Thoracic aorta (tissue), 2 donors: ENCODE measurements at regions not wholly inside any gene's neighbourhood (a gene's known extent, or its start where the extent isn't known, plus 50 kb on each side); places are given as distances from the start of the nearest gene placed in this dataset.
"Not testable (repeated sequence)": the region's sequence is repeated elsewhere in the genome, so short reads cannot be mapped to it uniquely, and the experiment has no call there.

Experiments
- ATAC-seq: fragments of 150-250 bp; one replicate; pipeline ENCODE4 v1.8.0; 2017; ENCODE audit warnings: low read depth; ENCODE audit not compliant: insufficient number of reproducible peaks, low FRiP score
- DNase-seq: peaks from one replicate; pipeline ENCODE4 v3.0.0-alpha.2; 2020; ENCODE audit warnings: low spot score
- H3K27ac ChIP-seq, 2 donors: fragments of 200-600 bp; sonication (generic); 1 replicate in 1 of 2; 2 replicates in 1 of 2; pipeline ENCODE4 v1.5.1; 2016; ENCODE audit warnings: mild to moderate bottlenecking in 2 of 2, moderate library complexity in 2 of 2
- H3K27me3 ChIP-seq: fragments of 200-600 bp; sonication (generic); replicated peaks from 2 replicates; pipeline ENCODE4 v1.6.0; 2016; ENCODE audit warnings: mild to moderate bottlenecking; ENCODE audit not compliant: insufficient read depth
- H3K36me3 ChIP-seq: fragments of 200-600 bp; sonication (generic); one replicate; pipeline ENCODE4 v1.5.1; 2016
- H3K4me1 ChIP-seq, 2 donors: fragments of 200-600 bp; sonication (generic); 1 replicate in 1 of 2; 2 replicates in 1 of 2; pipeline versions ENCODE4 v1.5.1 to v1.6.0; 2016; ENCODE audit warnings: low read depth in 2 of 2, mild to moderate bottlenecking in 1 of 2; ENCODE audit not compliant: control insufficient read depth in 1 of 2
- H3K4me3 ChIP-seq: fragments of 200-600 bp; sonication (generic); 2 replicates; pipeline ENCODE4 v1.5.1; 2016; ENCODE audit warnings: mild to moderate bottlenecking
- H3K9me3 ChIP-seq: fragments of 200-600 bp; sonication (generic); 2 replicates; pipeline ENCODE4 v1.5.1; 2016
- TF ChIP-seq, protein P1 (sequence below): fragments of 200-600 bp; sonication (generic); IDR thresholded peaks from one replicate; pipeline ENCODE4 v1.5.1; 2019; ENCODE audit warnings: antibody characterized with exemption

DNA sequence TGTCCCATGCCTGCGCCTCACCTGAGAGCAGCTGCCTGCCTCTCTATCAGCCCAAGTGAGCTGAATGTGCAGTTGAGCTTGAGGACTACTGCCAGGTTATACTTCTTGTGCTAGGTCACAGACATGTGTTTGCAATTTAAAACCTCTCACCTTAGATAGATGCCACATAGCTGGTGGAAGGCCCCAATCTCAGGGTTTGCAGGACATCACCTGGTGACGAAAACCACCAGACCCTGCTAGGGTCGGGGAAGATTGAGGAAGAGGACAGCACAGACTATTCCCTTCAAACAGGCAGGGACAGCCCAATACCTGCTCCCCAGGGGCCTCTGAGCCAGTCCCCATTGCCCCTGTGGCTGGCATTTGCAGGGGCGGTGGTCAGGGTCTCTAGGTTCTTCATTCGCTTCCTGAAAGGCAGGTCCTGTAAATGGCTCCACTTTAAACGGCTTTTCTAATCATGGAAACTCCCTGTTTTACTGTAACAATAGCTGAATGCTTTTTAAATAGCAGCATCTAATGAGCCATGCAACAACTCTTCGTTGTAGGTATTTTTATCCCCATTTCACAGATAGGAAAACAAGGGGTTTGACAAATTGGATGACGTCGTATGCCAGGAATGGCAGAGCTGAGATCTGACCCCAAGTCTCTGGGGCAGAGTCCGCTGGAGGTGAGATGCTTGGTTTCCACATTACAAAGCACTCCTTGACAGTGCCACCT is 80.1 kb downstream of the EMX2 start:
- TF ChIP-seq, protein P1, sequence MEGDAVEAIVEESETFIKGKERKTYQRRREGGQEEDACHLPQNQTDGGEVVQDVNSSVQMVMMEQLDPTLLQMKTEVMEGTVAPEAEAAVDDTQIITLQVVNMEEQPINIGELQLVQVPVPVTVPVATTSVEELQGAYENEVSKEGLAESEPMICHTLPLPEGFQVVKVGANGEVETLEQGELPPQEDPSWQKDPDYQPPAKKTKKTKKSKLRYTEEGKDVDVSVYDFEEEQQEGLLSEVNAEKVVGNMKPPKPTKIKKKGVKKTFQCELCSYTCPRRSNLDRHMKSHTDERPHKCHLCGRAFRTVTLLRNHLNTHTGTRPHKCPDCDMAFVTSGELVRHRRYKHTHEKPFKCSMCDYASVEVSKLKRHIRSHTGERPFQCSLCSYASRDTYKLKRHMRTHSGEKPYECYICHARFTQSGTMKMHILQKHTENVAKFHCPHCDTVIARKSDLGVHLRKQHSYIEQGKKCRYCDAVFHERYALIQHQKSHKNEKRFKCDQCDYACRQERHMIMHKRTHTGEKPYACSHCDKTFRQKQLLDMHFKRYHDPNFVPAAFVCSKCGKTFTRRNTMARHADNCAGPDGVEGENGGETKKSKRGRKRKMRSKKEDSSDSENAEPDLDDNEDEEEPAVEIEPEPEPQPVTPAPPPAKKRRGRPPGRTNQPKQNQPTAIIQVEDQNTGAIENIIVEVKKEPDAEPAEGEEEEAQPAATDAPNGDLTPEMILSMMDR = no peak
- DNase-seq = no peak

DNA sequence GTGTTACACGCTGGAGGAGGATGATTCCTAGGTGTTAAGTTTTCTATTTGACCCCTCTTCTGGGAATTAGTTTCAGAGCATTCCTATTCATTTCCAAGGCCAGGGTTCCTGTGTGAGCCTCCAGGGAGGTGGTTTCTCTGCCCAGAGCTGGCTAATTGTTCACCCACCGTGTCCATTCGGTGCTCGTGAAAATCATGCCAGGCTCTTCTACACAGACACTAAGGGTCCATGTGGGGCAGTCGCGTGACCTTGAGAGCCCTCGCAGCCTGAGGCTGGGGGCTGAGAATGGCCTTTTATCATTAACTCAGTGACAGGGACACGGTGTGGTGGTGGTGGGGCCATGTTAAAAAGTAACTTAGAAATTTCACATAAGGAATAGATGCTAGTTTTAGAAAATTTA is 83.7 kb downstream of the EMX2 start:
- Histone ChIP-seq H3K9me3 (no peaks in the 10 kb centered on the region), H3K4me1 (no peaks in the 10 kb centered on the region), H3K36me3 (no peaks in the 10 kb centered on the region), H3K27me3 (no peaks in the 10 kb centered on the region), H3K4me3 (no peak overlapping the region), H3K27ac (no peak overlapping the region)
- DNase-seq (no peak), ATAC-seq (no peak)
- TF ChIP-seq, protein P1 = no peak

More for the DNA sequence above, 80.1 kb downstream of the EMX2 start:
- H3K27me3 ChIP-seq = no peaks in the 10 kb centered on the region
- ATAC-seq = no peak
- no peak overlapping the region for H3K27ac ChIP-seq
- no peaks in the 10 kb centered on the region for H3K9me3 ChIP-seq
- no peaks in the 10 kb centered on the region for H3K4me1 ChIP-seq
- no peaks in the 10 kb centered on the region for H3K36me3 ChIP-seq
- no peak overlapping the region for H3K4me3 ChIP-seq

DNA sequence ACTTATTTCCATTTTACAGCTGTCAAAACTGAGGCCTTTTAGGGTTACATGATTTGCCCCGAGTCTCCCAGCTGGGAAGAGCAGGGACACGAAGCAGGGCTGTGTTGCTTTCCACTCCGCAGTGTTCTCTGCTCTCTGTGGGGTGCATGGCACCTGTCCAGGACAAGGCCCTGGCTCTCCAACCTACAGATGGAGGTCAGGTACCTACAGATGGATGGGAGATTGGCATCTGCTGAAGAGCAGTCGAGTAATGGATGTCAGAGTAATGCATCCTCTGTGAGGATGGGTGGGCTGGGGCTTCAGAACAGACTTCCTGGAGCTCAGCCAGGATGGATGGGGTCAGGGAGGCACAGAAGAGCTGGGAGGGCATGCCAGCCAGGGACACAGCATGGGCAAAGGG is 85.0 kb downstream of the EMX2 start:
- ATAC-seq (no peak), DNase-seq (no peak)
- H3K27me3 ChIP-seq = no peaks in the 10 kb centered on the region
- H3K9me3 ChIP-seq = no peaks in the 10 kb centered on the region
- H3K36me3 ChIP-seq = no peaks in the 10 kb centered on the region
- TF ChIP-seq, protein P1 = no peak
- H3K27ac ChIP-seq = no peak overlapping the region
- H3K4me1 ChIP-seq = no peaks in the 10 kb centered on the region
- no peak overlapping the region for H3K4me3 ChIP-seq

DNA sequence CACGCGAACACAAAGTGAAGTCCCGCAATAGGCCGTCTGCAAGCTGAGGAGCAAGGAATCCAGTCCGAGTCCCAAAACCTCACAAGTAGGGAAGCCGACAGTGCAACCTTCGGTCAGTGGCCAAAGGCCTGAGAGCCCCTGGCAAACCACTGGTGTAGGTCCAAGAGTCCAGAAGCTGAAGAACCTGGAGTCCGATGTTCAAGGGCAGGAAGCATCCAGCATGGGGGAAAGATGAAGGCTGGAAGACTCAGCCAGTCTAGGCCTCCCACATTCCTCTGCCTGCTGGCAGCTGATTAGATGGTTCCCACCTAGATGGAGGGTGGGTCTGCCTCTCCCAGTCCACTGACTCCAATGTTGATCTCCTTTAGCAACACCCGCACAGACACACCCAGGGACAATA is 87.2 kb downstream of the EMX2 start:
- not testable (repeated sequence) for H3K27ac ChIP-seq, H3K4me3 ChIP-seq, H3K36me3 ChIP-seq, ATAC-seq, H3K4me1 ChIP-seq, H3K27me3 ChIP-seq, DNase-seq, H3K9me3 ChIP-seq

DNA sequence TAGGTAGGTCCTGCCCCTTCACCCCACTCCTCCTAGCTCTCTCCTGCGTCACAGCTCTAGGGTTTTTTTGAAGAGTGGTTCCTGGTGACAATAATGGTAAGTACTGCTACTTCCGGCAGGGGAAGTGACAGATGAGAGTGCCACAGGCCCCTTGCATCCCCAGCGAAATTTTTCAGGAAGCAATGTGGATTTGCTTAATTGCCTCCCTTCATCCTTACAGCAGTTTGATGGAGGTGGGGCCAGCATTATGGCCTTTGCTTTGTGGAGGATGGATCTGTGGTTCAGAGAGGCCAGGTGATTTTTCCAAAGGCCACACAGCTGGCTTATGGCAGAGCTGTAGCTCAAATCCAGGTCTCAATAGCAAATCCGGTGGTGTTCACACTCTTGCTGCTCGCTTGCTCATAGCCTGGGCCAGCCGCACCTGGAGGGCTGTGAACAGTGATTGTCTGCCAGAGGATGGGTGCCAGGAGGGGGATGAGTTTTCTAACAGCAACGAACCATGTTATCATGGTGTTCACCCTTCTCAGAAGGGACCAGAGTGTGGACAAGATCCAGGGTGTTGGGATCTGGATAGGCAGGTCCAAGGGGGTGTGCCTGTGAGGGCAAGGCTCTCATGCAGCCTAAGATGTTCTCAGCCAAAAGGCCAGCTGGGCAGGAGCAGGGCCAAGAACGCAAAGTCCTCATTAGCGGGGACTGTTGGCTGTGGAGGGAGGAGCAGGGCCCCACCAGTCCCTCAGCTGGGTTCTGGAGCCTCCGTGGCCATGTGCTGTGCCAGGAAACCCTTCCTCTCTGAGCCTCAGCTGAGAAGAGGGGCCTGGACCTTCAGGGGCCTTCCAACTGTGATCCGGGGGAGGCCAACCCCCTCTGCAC is 89.0 kb downstream of the EMX2 start:
- Histone ChIP-seq H3K9me3 (no peaks in the 10 kb centered on the region), H3K4me1 (no peaks in the 10 kb centered on the region), H3K36me3 (no peaks in the 10 kb centered on the region), H3K27ac (no peak overlapping the region), H3K27me3 (no peaks in the 10 kb centered on the region), H3K4me3 (no peak overlapping the region)
- TF ChIP-seq, protein P1 = no peak
- no peak for DNase-seq
- no peak for ATAC-seq
